Tibial nerve (tissue), 4 donors: ENCODE measurements at regions not wholly inside any gene's neighbourhood (a gene's known extent, or its start where the extent isn't known, plus 50 kb on each side); places are given as distances from the start of the nearest gene placed in this dataset.

Source experiments
- DNase-seq, 2 donors: peaks; one replicate each; pipeline ENCODE4 v3.0.0-alpha.2; 2019; ENCODE audit warnings: low spot score in 2 of 2
- H3K27ac ChIP-seq, 4 donors: fragments of 200-600 bp; sonication (generic) in 3 of 4; one replicate each; pipeline ENCODE4 v1.5.1; 2017 to 2019; ENCODE audit warnings: mild to moderate bottlenecking in 1 of 4
- H3K27me3 ChIP-seq, 2 donors: fragments of 200-600 bp; sonication (generic) in 1 of 2; one replicate each; pipeline versions ENCODE4 v1.5.1 to v1.6.0; 2017 to 2019
- H3K36me3 ChIP-seq, 3 donors: fragments of 200-600 bp; sonication (generic); one replicate each; pipeline ENCODE4 v1.5.1; 2018 to 2019
- H3K4me1 ChIP-seq, 4 donors: fragments of 200-600 bp; sonication (generic) in 3 of 4; one replicate each; pipeline ENCODE4 v1.5.1; 2017 to 2019
- H3K4me3 ChIP-seq, 4 donors: fragments of 200-600 bp; sonication (generic) in 3 of 4; one replicate each; pipeline ENCODE4 v1.5.1; 2017 to 2019; ENCODE audit warnings: mild to moderate bottlenecking in 1 of 4, moderate library complexity in 1 of 4
- H3K9me3 ChIP-seq, 4 donors: fragments of 200-600 bp; sonication (generic) in 3 of 4; one replicate each; pipeline ENCODE4 v1.5.1; 2017 to 2019
- CTCF ChIP-seq, 5 experiments: fragments of 200-600 bp in 3 of 5; fragments of 450-650 bp in 2 of 5; sonication (generic) in 3 of 5; IDR thresholded peaks; one replicate each; pipeline ENCODE4 v1.5.1; 2016 to 2019; ENCODE audit warnings: antibody characterized with exemption in 5 of 5, mild to moderate bottlenecking in 3 of 5, moderate library complexity in 2 of 5
- EP300 ChIP-seq, 2 donors: sonication (generic); formaldehyde crosslinking; IDR thresholded peaks; one replicate each; pipeline ENCODE4 v1.6.1; 2017; ENCODE audit warnings: antibody characterized with exemption in 2 of 2, mild to moderate bottlenecking in 1 of 2
- POLR2A ChIP-seq, 2 donors: fragments of 450-650 bp; IDR thresholded peaks; one replicate each; pipeline ENCODE4 v1.6.1; 2017; ENCODE audit warnings: antibody characterized with exemption in 2 of 2, mild to moderate bottlenecking in 2 of 2, moderate library complexity in 2 of 2
- WGBS, 2 donors: methylation state at CpG; one replicate each; pipeline ENCODE4 v1.1.5; 2018; 5-methylcytosine and 5-hydroxymethylcytosine counted together

DNA sequence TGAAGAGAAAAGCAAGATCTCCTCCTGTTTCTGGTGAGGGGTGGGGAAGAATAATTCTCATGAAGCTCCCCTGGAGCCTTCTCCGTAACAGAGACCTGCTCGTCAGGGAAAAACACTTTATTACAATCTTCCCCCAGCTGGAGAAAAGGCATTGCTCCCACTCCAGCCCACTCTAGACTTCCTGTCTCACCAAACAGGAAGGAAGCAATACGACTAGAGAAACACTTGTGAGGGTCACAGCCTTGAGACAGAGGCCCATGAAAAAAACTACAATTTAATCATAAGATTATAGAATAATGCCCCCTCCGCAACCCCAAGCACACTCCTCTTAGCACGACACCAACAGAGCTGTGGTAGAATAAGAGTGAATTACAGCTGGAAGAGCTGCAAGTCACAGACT, 197.2 kb upstream of the S1PR3 start:
- no peaks in the 10 kb centered on the region for H3K27me3 ChIP-seq
- DNase-seq, result no peak
- H3K9me3 ChIP-seq, result no peaks in the 10 kb centered on the region
- H3K27ac ChIP-seq, result no peak overlapping the region
- H3K36me3 ChIP-seq, result no peaks in the 10 kb centered on the region
- WGBS, 2 donors, result 75 to 78% methylated on average over 5 of the region's 5 CpGs
- no peak overlapping the region for H3K4me3 ChIP-seq
- TF ChIP-seq EP300 (IDR thresholded peaks at IDR 0.05), result no peak
- TF ChIP-seq CTCF (IDR thresholded peaks at IDR 0.05), result no peak
- TF ChIP-seq POLR2A (IDR thresholded peaks at IDR 0.05), result no peak
- peaks cover 0 to 5% (median 0%) of the 10 kb centered on the region in 4 donors for H3K4me1 ChIP-seq

DNA sequence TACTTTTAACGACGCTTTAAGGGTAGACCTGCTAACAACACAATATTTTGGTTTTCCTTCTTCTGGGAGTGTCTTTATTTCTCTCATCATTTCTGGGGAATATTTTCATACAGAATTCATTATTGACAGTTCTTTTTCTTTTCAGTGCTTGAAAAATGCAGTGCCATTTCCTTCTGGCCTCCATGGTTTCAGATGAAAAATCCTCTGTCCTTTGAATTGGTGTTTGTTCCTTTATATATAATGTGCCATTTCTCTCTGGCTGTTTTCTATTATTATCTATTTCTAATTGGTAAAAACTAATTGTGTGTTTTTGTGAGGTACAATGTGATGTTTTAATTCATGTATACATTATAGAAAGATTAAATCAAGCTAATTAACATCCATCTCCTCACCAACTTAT, 194.3 kb upstream of the S1PR3 start:
- Histone ChIP-seq H3K27me3 (no peaks in the 10 kb centered on the region), H3K4me1 (no peaks in the 10 kb centered on the region), H3K27ac (no peak overlapping the region), H3K4me3 (no peak overlapping the region), H3K9me3 (no peaks in the 10 kb centered on the region), H3K36me3 (no peaks in the 10 kb centered on the region)
- TF ChIP-seq POLR2A (IDR thresholded peaks at IDR 0.05) (no peak), EP300 (IDR thresholded peaks at IDR 0.05) (no peak), CTCF (IDR thresholded peaks at IDR 0.05) (no peak)
- no peak for DNase-seq
- WGBS, 2 donors, result 97% methylated on average over 2 of the region's 2 CpGs

- H3K27me3 ChIP-seq, result no peaks in the 10 kb centered on the region
- 94 to 95% methylated on average over 2 to 4 of the region's 4 CpGs for WGBS, 2 donors
- H3K9me3 ChIP-seq, result no peaks in the 10 kb centered on the region
- no peaks in the 10 kb centered on the region for H3K36me3 ChIP-seq
- no peak for DNase-seq
- no peak overlapping the region for H3K27ac ChIP-seq
- no peaks in the 10 kb centered on the region for H3K4me1 ChIP-seq
- TF ChIP-seq POLR2A (IDR thresholded peaks at IDR 0.05), result no peak
- TF ChIP-seq CTCF (IDR thresholded peaks at IDR 0.05), result no peak
- no peak for TF ChIP-seq EP300 (IDR thresholded peaks at IDR 0.05)
- H3K4me3 ChIP-seq, result no peak overlapping the region
These were observed 192.8 kb upstream of the S1PR3 start for GRCh38 chr9:88798476-88798875.

DNA sequence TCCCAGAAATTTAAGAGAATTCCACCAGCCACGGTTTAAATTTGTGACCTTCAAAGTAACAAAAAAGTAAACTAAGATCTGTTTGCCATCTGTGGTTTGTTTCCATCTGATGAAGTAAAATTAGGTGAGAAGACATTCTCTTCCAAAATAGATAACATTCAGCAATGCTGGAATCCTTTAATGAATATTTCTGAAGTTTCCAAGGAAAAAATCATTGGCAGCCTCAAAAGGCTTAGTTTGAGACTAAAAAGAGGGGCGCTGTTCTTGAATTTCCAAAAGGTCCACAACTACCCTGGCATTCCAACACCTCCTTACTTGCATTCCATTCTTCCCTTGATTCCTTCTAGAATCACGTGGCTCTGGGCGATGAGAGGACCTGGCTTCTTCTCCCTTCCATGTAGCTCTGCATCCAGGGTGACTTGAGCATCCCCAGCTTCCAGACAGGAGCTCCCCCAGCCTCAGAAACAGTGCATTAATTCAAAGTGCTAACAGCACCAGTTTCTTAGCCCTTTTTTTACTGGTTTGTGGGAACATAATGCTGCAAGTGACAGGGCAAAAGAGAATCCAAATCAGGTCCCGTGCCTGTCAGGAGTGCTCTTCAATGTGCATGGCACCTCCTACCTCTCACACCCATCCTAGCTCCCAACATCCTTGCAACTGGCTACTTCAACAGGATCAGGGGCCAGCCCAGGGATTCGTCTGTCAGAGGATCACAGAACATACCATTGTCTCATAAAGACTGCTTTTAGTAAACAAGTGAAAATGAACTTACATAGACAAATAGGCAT, 191.5 kb upstream of the S1PR3 start:
- whole genome bisulfite sequencing, 2 donors, result 62 to 66% methylated on average over 6 of the region's 6 CpGs
- no peaks in the 10 kb centered on the region for H3K27me3 ChIP-seq
- no peaks in the 10 kb centered on the region for H3K36me3 ChIP-seq
- DNase-seq, result no peak
- H3K4me1 ChIP-seq, result no peaks in the 10 kb centered on the region
- TF ChIP-seq EP300 (IDR thresholded peaks at IDR 0.05) (no peak), CTCF (IDR thresholded peaks at IDR 0.05) (no peak), POLR2A (IDR thresholded peaks at IDR 0.05) (no peak)
- no peaks in the 10 kb centered on the region for H3K9me3 ChIP-seq
- no peak overlapping the region for H3K4me3 ChIP-seq
- no peak overlapping the region for H3K27ac ChIP-seq

DNA sequence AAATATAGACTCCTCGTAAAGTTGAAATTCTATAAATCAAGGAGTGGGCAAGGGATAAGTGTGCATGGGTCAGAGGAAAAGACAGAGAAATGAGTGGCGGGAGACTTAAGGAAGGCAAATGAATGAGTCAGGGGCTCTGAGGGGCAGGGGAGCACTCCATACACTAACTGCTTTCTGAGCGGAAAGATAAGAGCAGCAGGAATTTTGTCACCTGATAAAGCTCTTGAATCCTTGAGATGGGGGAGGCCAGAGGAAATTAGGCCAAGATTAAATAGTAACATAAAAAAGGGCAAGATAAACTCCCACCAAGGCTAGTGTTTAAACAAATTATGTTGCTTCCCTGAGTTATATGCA, 191.0 kb upstream of the S1PR3 start:
- Histone ChIP-seq H3K27ac (no peak overlapping the region), H3K4me1 (no peaks in the 10 kb centered on the region), H3K27me3 (no peaks in the 10 kb centered on the region), H3K4me3 (no peak overlapping the region), H3K9me3 (no peaks in the 10 kb centered on the region), H3K36me3 (no peaks in the 10 kb centered on the region)
- TF ChIP-seq CTCF (IDR thresholded peaks at IDR 0.05), result no peak
- 79 to 81% methylated on average over 3 of the region's 3 CpGs for WGBS, 2 donors
- DNase-seq, result no peak
